ENCODE measurements at regions not wholly inside any gene's neighbourhood (a gene's known extent, or its start where the extent isn't known, plus 50 kb on each side); places are given as distances from the start of the nearest gene placed in this dataset.

GRCh38 chr12:75888399-75888798, 143.2 kb downstream of the PHLDA1 start:
- Histone ChIP-seq H2AFZ (ENCODE audit: low read length) (no peak overlapping the region), H3K9me3 (ENCODE audit: low read length) (no peaks in the 10 kb centered on the region), H3K4me2 (ENCODE audit: low read depth, low read length) (no peak overlapping the region), H3K36me3 (replicated peaks in 1 of 2; ENCODE audit: control insufficient read depth in 1 of 2, insufficient read depth in 2 of 2, low read length in 2 of 2) (no peaks in the 10 kb centered on the region), H3K79me2 (ENCODE audit: insufficient read depth, low read length) (no peaks in the 10 kb centered on the region), H3K27me3 (ENCODE audit: control insufficient read depth in 1 of 2, insufficient read depth in 2 of 2, low read length in 2 of 2) (no peaks in the 10 kb centered on the region), H3K27ac (ENCODE audit: extremely low read length, insufficient read depth, low read length) (no peak overlapping the region), H3K9ac (ENCODE audit: insufficient read depth, low read depth, low read length) (no peak overlapping the region), H3K4me1 (ENCODE audit: insufficient read depth, low read length) (peaks cover 35% of the 10 kb centered on the region), H4K20me1 (ENCODE audit: insufficient read depth, low read length) (no peaks in the 10 kb centered on the region), H3K4me3 (replicated peaks in 1 of 3; ENCODE audit: insufficient read depth in 1 of 3, low read depth in 2 of 3, low read length in 3 of 3) (no peak overlapping the region)
- TF ChIP-seq ZFP36L1 (CRISPR knock-in tag; IDR thresholded peaks at IDR 0.05) = no peak
- TF ChIP-seq ZNF724P (CRISPR knock-in tag; IDR thresholded peaks at IDR 0.05; ENCODE audit: borderline replicate concordance) = no peak
- TF ChIP-seq MAFF (IDR thresholded peaks at IDR 0.05; ENCODE audit: low read depth, low read length) = peak; percentile 76
- no peak for TF ChIP-seq ATF6 (CRISPR knock-in tag; conservative IDR thresholded peaks at IDR 0.05)
- peak; percentile 70 to 85 for TF ChIP-seq MAFK (conservative IDR thresholded peaks at IDR 0.05 in 1 of 2, IDR thresholded peaks at IDR 0.05 in 1 of 2; ENCODE audit: low read length in 2 of 2)
- no peak for TF ChIP-seq HOXA5 (CRISPR knock-in tag; IDR thresholded peaks at IDR 0.05)
- TF ChIP-seq MATR3 (CRISPR knock-in tag; IDR thresholded peaks at IDR 0.05) = no peak
- no peak for TF ChIP-seq ZNF660 (CRISPR knock-in tag; IDR thresholded peaks at IDR 0.05; ENCODE audit: borderline replicate concordance, low read depth)
- TF ChIP-seq PHF8 (CRISPR knock-in tag; IDR thresholded peaks at IDR 0.05) = no peak
- POLR2A ChIA-PET = no interaction called here
- in situ Hi-C loops (cut with HindIII; ENCODE audit: extremely low pct_ligation_motif_present, low pct_unique_long_range_greater_than_20kb) = no loop called here
- DNase-seq (ENCODE audit: low spot score) = no peak
- FAIRE-seq = no peak
- CTCF ChIA-PET (ENCODE audit: low intra/inter-chr PET ratio, low total read pairs) = no interaction called here
- intact Hi-C loops (cut with micrococcal nuclease; ENCODE audit: unreplicated experiment) = no loop called here
- BruUV-seq (replicated peaks) = no TSS peak
- no peak for ATAC-seq

GRCh38 chr12:75887979-75888378, 143.6 kb downstream of the PHLDA1 start:
- DNase-seq (ENCODE audit: low spot score) (no peak), FAIRE-seq (no peak), ATAC-seq (no peak)
- no peak overlapping the region for H3K9ac ChIP-seq (ENCODE audit: insufficient read depth, low read depth, low read length)
- no peaks in the 10 kb centered on the region for H3K27me3 ChIP-seq (ENCODE audit: control insufficient read depth in 1 of 2, insufficient read depth in 2 of 2, low read length in 2 of 2)
- H2AFZ ChIP-seq (ENCODE audit: low read length) = no peak overlapping the region
- WGBS (ENCODE audit: low lambda C conversion rate) = 68% methylated on average over 1 of the region's 1 CpG
- H3K4me2 ChIP-seq (ENCODE audit: low read depth, low read length) = no peak overlapping the region
- peaks cover 35% of the 10 kb centered on the region for H3K4me1 ChIP-seq (ENCODE audit: insufficient read depth, low read length)
- no peaks in the 10 kb centered on the region for H3K9me3 ChIP-seq (ENCODE audit: low read length)
- BruUV-seq (replicated peaks) = no TSS peak
- intact Hi-C loops (cut with micrococcal nuclease; ENCODE audit: unreplicated experiment) = no loop called here
- POLR2A ChIA-PET = no interaction called here
- no peaks in the 10 kb centered on the region for H4K20me1 ChIP-seq (ENCODE audit: insufficient read depth, low read length)
- no peak overlapping the region for H3K4me3 ChIP-seq (replicated peaks in 1 of 3; ENCODE audit: insufficient read depth in 1 of 3, low read depth in 2 of 3, low read length in 3 of 3)
- H3K79me2 ChIP-seq (ENCODE audit: insufficient read depth, low read length) = no peaks in the 10 kb centered on the region
- in situ Hi-C loops (cut with HindIII; ENCODE audit: extremely low pct_ligation_motif_present, low pct_unique_long_range_greater_than_20kb) = no loop called here
- CTCF ChIA-PET (ENCODE audit: low intra/inter-chr PET ratio, low total read pairs) = no interaction called here
- no peaks in the 10 kb centered on the region for H3K36me3 ChIP-seq (replicated peaks in 1 of 2; ENCODE audit: control insufficient read depth in 1 of 2, insufficient read depth in 2 of 2, low read length in 2 of 2)
- no peak overlapping the region for H3K27ac ChIP-seq (ENCODE audit: extremely low read length, insufficient read depth, low read length)
- TF ChIP-seq HNRNPLL (IDR thresholded peaks at IDR 0.05; ENCODE audit: low read depth, low read length, poor library complexity, severe bottlenecking) = no peak
- TF ChIP-seq TCF12 (IDR thresholded peaks at IDR 0.05) = no peak
- TF ChIP-seq TCF12 (CRISPR knock-in tag; IDR thresholded peaks at IDR 0.05) = no peak
- TF ChIP-seq ZGPAT (CRISPR knock-in tag; IDR thresholded peaks at IDR 0.05) = no peak
